ENCODE measurements at regions not wholly inside any gene's neighbourhood (a gene's known extent, or its start where the extent isn't known, plus 50 kb on each side); places are given as distances from the start of the nearest gene placed in this dataset.

DNA sequence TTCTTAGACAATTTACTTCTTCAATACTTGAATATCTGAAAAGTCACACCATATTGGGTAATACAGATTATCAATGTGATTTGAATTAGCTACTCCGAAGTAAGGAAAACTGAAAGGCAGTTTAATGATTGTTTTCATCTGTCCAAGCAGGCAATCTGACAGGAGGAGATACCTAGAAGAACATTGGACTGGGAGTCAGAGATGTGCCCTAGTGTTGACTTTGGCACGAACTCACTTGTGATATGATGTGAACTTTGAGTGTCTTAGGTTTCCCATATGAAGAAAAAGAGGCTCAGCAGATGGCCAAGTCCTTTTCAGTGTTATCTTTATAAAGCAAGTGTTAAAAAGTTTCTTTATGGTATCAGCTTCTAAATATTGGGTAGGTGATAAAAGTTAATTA lies 287.1 kb downstream of the MTX2 start:
- H3K79me2 ChIP-seq (ENCODE audit: control insufficient read depth, insufficient read depth, low read length, unreplicated experiment) = no peaks in the 10 kb centered on the region
- no peak overlapping the region for H3K4me3 ChIP-seq (ENCODE audit: low read depth, low read length)
- H3K27me3 ChIP-seq (ENCODE audit: insufficient read depth, low read length) = no peaks in the 10 kb centered on the region
- H3K27ac ChIP-seq (ENCODE audit: low read depth, low read length) = no peak overlapping the region
- H3K4me1 ChIP-seq (ENCODE audit: control insufficient read depth, insufficient read depth, low read length, unreplicated experiment) = peaks cover 15% of the 10 kb centered on the region
- no peaks in the 10 kb centered on the region for H3K36me3 ChIP-seq (ENCODE audit: insufficient read depth, low read length)
- H2AFZ ChIP-seq (ENCODE audit: low read length, unreplicated experiment) = no peak overlapping the region

DNA sequence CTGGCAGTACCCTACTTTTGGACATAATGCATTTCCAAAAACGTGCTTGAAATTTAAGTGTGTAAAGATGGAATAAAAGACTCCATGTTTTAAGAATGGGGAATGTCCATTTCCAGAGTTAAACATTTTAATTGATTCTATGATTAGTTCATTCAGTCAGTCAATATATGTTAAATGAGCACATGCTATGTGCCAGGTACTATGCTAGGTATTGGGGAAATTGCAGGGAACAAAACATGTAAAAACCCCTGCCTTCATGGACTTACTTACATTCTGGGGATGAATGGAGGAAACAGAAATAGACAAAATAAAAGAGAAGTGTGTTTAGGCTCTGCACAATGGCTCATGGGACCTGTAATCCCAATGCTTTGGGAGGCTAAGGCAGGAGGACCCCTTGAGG lies 288.6 kb downstream of the MTX2 start:
- no peaks in the 10 kb centered on the region for H3K27me3 ChIP-seq (ENCODE audit: insufficient read depth, low read length)
- H3K4me3 ChIP-seq (ENCODE audit: low read depth, low read length) = no peak overlapping the region
- no peak overlapping the region for H3K27ac ChIP-seq (ENCODE audit: low read depth, low read length)
- no peaks in the 10 kb centered on the region for H3K79me2 ChIP-seq (ENCODE audit: control insufficient read depth, insufficient read depth, low read length, unreplicated experiment)
- H2AFZ ChIP-seq (ENCODE audit: low read length, unreplicated experiment) = no peak overlapping the region
- H3K36me3 ChIP-seq (ENCODE audit: insufficient read depth, low read length) = no peaks in the 10 kb centered on the region
- peaks cover 19% of the 10 kb centered on the region for H3K4me1 ChIP-seq (ENCODE audit: control insufficient read depth, insufficient read depth, low read length, unreplicated experiment)

DNA sequence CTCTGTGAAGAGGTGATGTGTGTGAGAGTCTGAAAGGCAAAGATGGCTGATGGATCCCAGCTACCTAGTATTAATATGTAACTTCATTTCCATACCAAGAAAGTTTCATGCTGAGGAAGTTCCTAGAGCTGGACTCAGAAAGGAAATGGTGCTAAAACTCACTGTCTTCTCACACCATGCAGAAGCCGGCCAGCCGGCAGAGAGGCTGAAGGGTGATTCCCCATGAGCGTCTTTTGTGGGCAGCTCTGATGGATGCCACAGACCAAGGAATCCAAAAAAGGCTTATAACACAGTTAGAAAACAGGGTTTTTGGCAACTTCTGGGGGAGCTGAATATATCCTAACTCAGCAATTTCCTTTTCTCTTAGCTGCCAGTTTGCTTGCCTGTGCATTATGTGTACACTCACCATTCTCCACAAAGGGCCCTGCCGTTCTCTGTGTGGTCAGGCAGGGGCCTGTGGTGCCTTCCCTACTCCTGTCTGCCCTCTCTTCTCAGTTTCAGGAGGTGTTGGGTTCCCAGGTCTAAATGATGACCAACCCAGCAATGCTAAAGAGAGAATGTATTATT lies 289.4 kb downstream of the MTX2 start:
- H3K27me3 ChIP-seq (ENCODE audit: insufficient read depth, low read length) = no peaks in the 10 kb centered on the region
- no peak overlapping the region for H3K27ac ChIP-seq (ENCODE audit: low read depth, low read length)
- no peaks in the 10 kb centered on the region for H3K79me2 ChIP-seq (ENCODE audit: control insufficient read depth, insufficient read depth, low read length, unreplicated experiment)
- no peak overlapping the region for H3K4me3 ChIP-seq (ENCODE audit: low read depth, low read length)
- no peak overlapping the region for H2AFZ ChIP-seq (ENCODE audit: low read length, unreplicated experiment)
- no peaks in the 10 kb centered on the region for H3K36me3 ChIP-seq (ENCODE audit: insufficient read depth, low read length)
- peaks cover 16% of the 10 kb centered on the region for H3K4me1 ChIP-seq (ENCODE audit: control insufficient read depth, insufficient read depth, low read length, unreplicated experiment)

DNA sequence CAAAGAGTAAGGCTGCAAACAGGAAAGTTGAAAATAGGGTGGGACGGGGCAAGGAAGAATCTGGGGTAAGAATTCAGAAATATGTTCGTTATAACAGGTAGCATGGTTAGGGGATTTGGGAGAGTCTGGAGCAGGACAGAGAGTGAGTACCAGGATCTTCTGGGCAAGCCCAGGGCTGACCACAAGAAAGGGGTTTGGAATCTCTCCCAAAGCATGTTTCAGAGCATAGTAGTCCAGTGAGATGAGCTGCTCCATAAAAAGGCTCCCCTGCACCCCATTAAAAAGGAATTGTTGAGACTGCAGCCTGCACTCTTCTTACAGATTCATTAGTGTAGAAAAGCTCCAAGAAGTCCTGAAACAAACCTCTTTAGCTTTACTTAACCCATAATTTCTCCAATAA lies 291.1 kb downstream of the MTX2 start:
- Histone ChIP-seq H2AFZ (ENCODE audit: low read length, unreplicated experiment) (no peak overlapping the region), H3K27me3 (ENCODE audit: insufficient read depth, low read length) (no peaks in the 10 kb centered on the region), H3K4me3 (ENCODE audit: low read depth, low read length) (no peak overlapping the region)

DNA sequence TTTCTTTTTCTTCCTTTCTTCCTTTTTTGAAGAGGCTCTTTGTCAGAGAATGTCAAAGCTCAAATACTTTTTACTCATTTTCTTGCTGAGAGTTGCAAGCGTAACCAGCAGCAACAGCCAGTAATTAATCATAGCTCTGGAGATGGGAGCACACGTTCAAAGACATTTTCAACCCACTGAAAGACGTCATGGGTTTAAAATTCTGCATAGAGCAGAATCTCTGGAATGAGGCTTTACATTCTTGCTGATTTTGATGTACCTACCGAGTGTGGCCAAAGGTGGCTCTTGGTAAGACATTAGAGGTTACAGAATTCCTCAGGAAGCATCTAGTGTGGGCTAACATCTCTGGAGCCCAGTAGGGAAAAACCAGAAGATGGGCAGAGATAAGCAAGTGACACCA lies 292.5 kb downstream of the MTX2 start:
- no peaks in the 10 kb centered on the region for H3K36me3 ChIP-seq (ENCODE audit: insufficient read depth, low read length)
- H3K4me1 ChIP-seq (ENCODE audit: control insufficient read depth, insufficient read depth, low read length, unreplicated experiment) = peaks cover 16% of the 10 kb centered on the region
- no peak overlapping the region for H2AFZ ChIP-seq (ENCODE audit: low read length, unreplicated experiment)
- no peaks in the 10 kb centered on the region for H3K79me2 ChIP-seq (ENCODE audit: control insufficient read depth, insufficient read depth, low read length, unreplicated experiment)
- H3K4me3 ChIP-seq (ENCODE audit: low read depth, low read length) = no peak overlapping the region
- no peaks in the 10 kb centered on the region for H3K27me3 ChIP-seq (ENCODE audit: insufficient read depth, low read length)
- no peak overlapping the region for H3K27ac ChIP-seq (ENCODE audit: low read depth, low read length)

More for the DNA sequence above, 291.1 kb downstream of the MTX2 start:
- Histone ChIP-seq H3K36me3 (ENCODE audit: insufficient read depth, low read length) (no peaks in the 10 kb centered on the region), H3K27ac (ENCODE audit: low read depth, low read length) (no peak overlapping the region), H3K4me1 (ENCODE audit: control insufficient read depth, insufficient read depth, low read length, unreplicated experiment) (peaks cover 16% of the 10 kb centered on the region), H3K79me2 (ENCODE audit: control insufficient read depth, insufficient read depth, low read length, unreplicated experiment) (no peaks in the 10 kb centered on the region)

DNA sequence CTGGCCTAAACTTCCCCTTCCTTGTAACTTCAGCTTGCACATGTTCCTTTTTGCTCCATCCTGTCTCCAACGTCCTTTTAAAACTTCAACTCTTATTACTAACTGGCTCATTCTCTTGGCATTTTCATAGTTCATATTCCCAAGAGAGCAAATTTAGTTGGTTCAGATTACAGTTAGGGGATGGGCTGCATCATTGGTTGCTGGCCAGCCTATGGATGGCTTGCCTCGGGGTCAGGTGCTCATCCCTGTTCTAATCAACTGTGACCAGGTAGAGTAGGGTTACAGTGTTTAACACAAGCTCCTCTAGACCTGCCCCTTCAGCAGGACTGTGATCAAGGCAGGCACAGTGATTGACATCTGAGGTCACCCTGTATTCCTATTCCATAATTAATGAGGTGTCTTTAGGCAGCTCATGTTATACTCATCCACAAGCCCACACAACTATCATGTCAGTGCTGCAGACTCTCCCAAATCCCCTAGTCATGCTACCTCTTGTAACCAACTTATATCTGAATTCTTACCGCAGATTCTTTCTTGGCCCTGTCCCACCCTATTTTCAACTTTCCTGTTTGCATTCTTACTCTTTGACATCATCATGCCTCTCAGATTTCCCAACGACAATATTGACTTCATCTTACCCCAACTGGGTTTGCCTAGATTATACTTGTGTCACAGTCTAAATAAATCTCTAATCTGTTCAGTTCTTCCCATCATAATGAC lies 293.3 kb downstream of the MTX2 start:
- Histone ChIP-seq H3K4me3 (ENCODE audit: low read depth, low read length) (peak overlapping the region; percentile 39; the same call in 1 of the 2 replicates), H3K36me3 (ENCODE audit: insufficient read depth, low read length) (no peaks in the 10 kb centered on the region), H3K27me3 (ENCODE audit: insufficient read depth, low read length) (no peaks in the 10 kb centered on the region), H3K4me1 (ENCODE audit: control insufficient read depth, insufficient read depth, low read length, unreplicated experiment) (peaks cover 22% of the 10 kb centered on the region), H3K79me2 (ENCODE audit: control insufficient read depth, insufficient read depth, low read length, unreplicated experiment) (no peaks in the 10 kb centered on the region), H2AFZ (ENCODE audit: low read length, unreplicated experiment) (peak overlapping the region; percentile 56), H3K27ac (ENCODE audit: low read depth, low read length) (peak overlapping the region; percentile 87)

DNA sequence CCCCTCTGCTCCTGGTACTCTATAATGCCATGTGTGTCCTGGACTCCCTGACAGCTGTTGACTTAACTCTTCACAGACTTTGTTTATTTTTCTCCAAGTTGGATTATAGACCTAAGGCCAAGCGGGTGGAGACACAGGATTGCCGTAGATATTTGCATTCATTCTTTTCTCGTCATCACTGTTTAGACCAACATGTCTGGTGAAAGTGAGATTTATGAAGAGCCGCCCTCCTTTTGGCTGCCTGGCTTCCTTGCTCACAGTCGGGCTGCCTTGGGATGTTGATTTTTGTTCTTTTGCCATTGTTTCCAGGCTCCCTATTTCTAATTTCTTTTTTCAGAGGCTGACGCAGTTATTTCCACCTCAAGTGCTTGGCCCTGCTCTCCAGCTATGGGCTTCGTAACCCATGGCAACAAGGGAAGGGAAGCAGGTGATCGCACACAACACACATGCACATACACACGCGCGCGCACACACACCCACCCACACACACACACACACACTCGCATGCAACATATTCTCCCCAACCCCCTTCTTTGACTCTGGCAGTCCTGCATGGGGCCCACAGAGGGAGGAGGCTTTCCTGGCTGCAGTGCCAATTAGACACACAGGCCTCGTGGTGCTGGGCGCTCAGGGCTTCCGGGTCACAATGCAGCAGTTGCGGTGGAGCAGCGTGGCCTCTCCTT lies 296.5 kb downstream of the MTX2 start:
- no peak overlapping the region for H3K27ac ChIP-seq (ENCODE audit: low read depth, low read length)
- no peak overlapping the region for H3K4me3 ChIP-seq (ENCODE audit: low read depth, low read length)
- no peaks in the 10 kb centered on the region for H3K27me3 ChIP-seq (ENCODE audit: insufficient read depth, low read length)
- no peaks in the 10 kb centered on the region for H3K79me2 ChIP-seq (ENCODE audit: control insufficient read depth, insufficient read depth, low read length, unreplicated experiment)
- H2AFZ ChIP-seq (ENCODE audit: low read length, unreplicated experiment) = no peak overlapping the region
- H3K4me1 ChIP-seq (ENCODE audit: control insufficient read depth, insufficient read depth, low read length, unreplicated experiment) = peaks cover 22% of the 10 kb centered on the region
- no peaks in the 10 kb centered on the region for H3K36me3 ChIP-seq (ENCODE audit: insufficient read depth, low read length)

DNA sequence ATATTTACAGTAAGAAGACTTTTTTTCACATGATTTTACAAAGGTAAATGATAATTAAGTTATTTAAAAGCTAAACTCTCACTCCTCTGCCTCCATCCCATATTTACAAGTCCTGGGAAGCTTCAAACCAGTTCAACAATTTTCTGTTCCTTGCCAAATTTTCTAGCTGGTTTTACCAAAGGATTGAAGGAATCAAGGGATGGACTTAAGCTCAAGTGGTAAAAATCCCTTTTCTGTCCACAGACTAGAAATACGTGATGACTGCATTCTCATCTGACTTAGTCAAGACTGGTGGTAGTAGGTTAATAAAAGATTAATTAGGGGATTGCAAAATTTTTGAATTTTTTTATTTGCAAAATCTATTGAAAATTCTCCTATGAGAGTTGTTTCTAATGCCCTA lies 297.3 kb downstream of the MTX2 start:
- Histone ChIP-seq H3K36me3 (ENCODE audit: insufficient read depth, low read length) (no peaks in the 10 kb centered on the region), H2AFZ (ENCODE audit: low read length, unreplicated experiment) (no peak overlapping the region), H3K27me3 (ENCODE audit: insufficient read depth, low read length) (no peaks in the 10 kb centered on the region), H3K27ac (ENCODE audit: low read depth, low read length) (no peak overlapping the region), H3K4me1 (ENCODE audit: control insufficient read depth, insufficient read depth, low read length, unreplicated experiment) (peaks cover 22% of the 10 kb centered on the region), H3K79me2 (ENCODE audit: control insufficient read depth, insufficient read depth, low read length, unreplicated experiment) (no peaks in the 10 kb centered on the region), H3K4me3 (ENCODE audit: low read depth, low read length) (no peak overlapping the region)

DNA sequence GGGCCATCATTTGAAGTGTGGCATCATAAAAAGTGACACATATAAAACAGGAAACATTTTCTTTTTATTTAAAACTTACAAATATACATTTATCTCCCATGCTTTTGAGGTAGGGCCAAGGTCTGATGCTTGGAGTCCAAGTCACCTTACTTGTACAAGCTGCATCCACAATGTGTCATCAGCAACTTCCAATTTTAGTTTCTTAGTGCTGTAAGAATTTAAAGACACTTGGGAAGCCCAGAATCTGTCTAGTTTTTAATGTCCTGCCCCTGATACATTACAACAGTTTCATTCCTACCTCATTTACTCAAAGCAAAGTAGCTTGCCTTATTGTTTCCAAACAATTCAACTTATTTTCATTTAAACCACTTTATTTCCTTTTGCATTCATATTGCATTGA lies 297.7 kb downstream of the MTX2 start:
- Histone ChIP-seq H3K27ac (ENCODE audit: low read depth, low read length) (no peak overlapping the region), H2AFZ (ENCODE audit: low read length, unreplicated experiment) (no peak overlapping the region), H3K36me3 (ENCODE audit: insufficient read depth, low read length) (no peaks in the 10 kb centered on the region), H3K4me1 (ENCODE audit: control insufficient read depth, insufficient read depth, low read length, unreplicated experiment) (peaks cover 19% of the 10 kb centered on the region), H3K79me2 (ENCODE audit: control insufficient read depth, insufficient read depth, low read length, unreplicated experiment) (no peaks in the 10 kb centered on the region), H3K27me3 (ENCODE audit: insufficient read depth, low read length) (no peaks in the 10 kb centered on the region), H3K4me3 (ENCODE audit: low read depth, low read length) (no peak overlapping the region)

DNA sequence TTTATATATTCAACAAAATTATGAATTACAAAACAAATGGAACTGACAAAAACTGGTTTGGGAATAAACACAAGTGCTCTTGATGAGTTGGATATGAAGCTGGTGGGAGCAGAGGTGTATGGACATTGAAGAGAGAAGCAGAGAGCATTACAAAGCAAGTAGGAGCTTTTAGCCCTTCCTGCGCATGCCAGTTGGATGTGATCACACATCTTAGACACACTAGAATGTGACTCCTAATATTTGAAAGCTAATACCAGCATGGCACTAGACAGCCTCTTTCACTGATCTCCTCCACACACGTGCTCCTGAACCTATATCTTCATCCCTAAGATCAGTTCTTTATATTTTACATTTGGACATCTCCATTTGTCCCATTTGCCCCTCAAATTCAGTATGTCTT lies 298.1 kb downstream of the MTX2 start:
- Histone ChIP-seq H3K4me3 (ENCODE audit: low read depth, low read length) (no peak overlapping the region), H2AFZ (ENCODE audit: low read length, unreplicated experiment) (no peak overlapping the region), H3K36me3 (ENCODE audit: insufficient read depth, low read length) (no peaks in the 10 kb centered on the region), H3K4me1 (ENCODE audit: control insufficient read depth, insufficient read depth, low read length, unreplicated experiment) (peaks cover 15% of the 10 kb centered on the region), H3K79me2 (ENCODE audit: control insufficient read depth, insufficient read depth, low read length, unreplicated experiment) (no peaks in the 10 kb centered on the region), H3K27me3 (ENCODE audit: insufficient read depth, low read length) (no peaks in the 10 kb centered on the region), H3K27ac (ENCODE audit: low read depth, low read length) (no peak overlapping the region)

DNA sequence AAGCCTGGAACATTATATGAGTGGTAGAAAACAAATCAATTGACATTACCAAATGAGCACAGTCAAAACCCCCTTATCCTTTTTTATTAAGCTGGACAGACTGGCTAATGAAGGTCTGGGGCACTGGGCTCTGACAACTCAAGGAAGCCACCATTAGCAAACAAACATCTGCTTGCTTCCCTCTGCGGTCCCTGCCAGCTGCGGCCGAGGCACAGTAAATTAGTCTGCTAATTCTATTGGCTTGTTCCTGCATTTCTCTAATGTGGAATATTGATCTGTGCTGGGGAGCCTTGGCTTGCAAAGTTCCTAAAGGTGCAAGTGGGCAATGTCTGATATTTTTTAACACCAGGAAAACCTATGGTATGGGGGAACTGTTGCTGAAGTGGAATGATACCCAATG lies 300.3 kb downstream of the MTX2 start:
- Histone ChIP-seq H3K4me1 (ENCODE audit: control insufficient read depth, insufficient read depth, low read length, unreplicated experiment) (peaks cover 6% of the 10 kb centered on the region), H3K27me3 (ENCODE audit: insufficient read depth, low read length) (no peaks in the 10 kb centered on the region), H3K36me3 (ENCODE audit: insufficient read depth, low read length) (no peaks in the 10 kb centered on the region), H3K79me2 (ENCODE audit: control insufficient read depth, insufficient read depth, low read length, unreplicated experiment) (no peaks in the 10 kb centered on the region), H3K27ac (ENCODE audit: low read depth, low read length) (no peak overlapping the region), H3K4me3 (ENCODE audit: low read depth, low read length) (no peak overlapping the region), H2AFZ (ENCODE audit: low read length, unreplicated experiment) (no peak overlapping the region)

Data from ACC112 (cell line).